GM18505 (cell line): ENCODE measurements at regions not wholly inside any gene's neighbourhood (a gene's known extent, or its start where the extent isn't known, plus 50 kb on each side); places are given as distances from the start of the nearest gene placed in this dataset.

ENCODE experiments used
- ATAC-seq: cut with Tn5 transposase; IDR thresholded peaks from one replicate; pipeline ENCODE4 v1.9.1; 2021; ENCODE audit not compliant: unreplicated experiment
- POLR2A ChIP-seq: IDR thresholded peaks from 4 replicates; pipeline ENCODE4 v1.6.1; 2011; ENCODE audit warnings: borderline replicate concordance; ENCODE audit not compliant: insufficient read depth, insufficient read length; ENCODE audit errors: extremely low read depth

DNA sequence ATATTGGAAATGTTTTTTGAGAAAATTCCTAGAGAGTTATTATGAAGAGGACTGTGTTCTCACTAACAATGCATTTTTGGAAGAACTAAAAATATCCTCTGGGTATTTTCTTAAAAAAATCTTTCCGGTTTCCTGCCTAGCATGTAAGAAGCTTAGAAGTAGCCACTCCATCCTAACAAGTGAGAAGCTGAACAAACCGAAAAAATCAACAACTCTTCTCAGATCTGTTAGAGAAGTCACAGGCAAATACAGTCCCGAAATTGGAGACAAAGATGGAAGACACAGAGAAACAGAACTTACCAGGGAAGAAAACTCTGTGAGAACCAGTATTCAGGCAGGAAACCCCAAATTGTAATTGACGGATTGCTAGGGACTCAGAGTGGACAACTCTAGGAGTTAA, 173.0 kb downstream of the KLF12 start:
- no peak for ATAC-seq
- TF ChIP-seq POLR2A: no peak

DNA sequence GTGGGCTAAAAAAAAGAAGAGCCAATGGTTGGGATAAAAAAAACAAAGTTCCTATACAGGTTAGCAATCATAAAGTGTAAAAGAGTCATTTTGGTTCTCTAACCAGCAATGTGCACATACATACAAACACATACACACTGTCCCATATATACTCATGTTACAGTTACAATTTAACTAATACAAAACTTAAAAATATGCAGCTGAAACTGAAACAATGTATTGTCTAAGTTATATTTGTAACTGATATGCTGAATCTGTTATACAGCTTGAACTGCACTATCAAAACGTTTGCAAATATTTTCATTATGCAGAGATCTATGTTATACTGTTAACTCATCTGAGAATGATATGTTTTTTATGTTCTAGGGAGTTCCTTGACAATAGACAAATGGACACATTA, 173.7 kb downstream of the KLF12 start:
- ATAC-seq: no peak
- no peak for TF ChIP-seq POLR2A

DNA sequence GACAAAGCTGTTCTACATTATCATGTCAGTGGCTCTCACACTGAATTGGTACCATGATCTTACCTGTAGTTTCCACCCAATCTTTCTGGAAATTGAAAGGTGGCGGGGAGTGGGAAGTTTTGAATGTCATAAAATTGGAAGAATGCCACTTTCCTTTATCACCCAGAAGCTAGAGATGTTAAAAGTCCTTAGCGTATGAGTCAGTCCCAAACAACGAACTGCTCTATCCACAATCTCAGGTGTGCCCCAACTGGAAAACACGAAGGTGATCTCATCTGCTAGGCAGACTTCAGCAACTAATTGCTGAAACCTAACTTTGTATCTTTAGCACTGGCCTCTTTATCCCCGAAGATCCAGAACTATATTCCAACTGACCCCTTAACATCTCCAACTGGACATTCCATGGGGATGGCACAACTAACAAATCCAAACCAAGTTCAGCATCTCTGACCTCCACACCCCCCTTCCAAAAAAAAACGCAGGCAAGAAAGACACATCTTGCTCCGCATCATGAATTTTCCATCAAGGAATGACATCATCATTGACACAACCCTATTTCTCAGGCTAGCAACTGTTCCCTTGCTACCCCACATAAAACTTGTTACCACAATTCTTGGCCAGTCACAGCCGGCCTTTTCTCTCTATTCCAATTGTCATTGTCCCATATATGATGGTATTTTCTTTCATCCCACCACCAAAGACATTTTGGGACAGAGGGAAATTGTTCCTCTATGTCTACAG, 175.4 kb downstream of the KLF12 start:
- ATAC-seq: no peak
- TF ChIP-seq POLR2A: no peak

DNA sequence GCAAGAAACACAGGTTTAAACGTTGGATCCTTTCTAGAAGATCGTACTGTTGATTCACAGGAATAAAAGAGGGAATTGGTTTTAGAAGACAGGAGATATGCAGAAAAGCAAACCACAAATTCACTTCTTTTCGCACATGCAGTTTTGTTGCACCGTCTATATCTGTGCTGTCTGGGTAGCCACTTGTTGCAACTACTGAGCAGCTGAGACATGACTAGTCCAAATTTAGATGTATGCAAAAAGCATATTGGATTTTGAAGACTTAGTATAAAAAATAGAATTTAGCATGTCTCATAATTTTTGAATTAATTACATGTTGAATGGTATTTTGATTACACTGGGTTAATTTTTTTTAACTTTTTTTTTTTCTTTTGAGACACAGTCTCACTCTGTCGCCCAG, 176.3 kb downstream of the KLF12 start:
- TF ChIP-seq POLR2A: no peak

GRCh38 chr13:73956795-73957408, 177.3 kb downstream of the KLF12 start:
- no peak for ATAC-seq
- TF ChIP-seq POLR2A: no peak

More for the DNA sequence above, 176.3 kb downstream of the KLF12 start:
- no peak for ATAC-seq

DNA sequence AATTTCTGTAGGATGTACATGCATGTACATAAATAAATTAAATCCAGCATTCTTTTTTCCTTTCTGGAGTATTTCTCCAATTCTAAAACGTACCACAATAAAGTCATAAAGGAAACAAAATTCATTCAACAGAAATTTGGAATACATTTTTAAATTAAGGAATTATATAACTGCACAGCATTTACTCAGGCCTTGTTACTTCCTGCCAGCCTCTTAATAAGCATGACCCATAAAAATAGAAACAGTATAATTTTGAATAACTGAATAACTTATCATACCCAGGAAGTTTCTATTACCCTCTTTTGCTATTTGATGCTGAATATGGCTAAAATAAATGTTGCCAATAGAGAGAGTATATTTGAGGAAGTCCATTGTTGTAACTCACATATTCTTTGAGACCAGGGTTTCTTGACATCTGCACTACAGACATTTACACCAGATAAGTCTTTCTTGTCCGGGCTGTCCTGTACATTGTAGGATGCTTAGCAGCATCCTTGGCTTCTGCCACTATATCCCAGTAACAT, 178.2 kb downstream of the KLF12 start:
- ATAC-seq: no peak
- TF ChIP-seq POLR2A: no peak

DNA sequence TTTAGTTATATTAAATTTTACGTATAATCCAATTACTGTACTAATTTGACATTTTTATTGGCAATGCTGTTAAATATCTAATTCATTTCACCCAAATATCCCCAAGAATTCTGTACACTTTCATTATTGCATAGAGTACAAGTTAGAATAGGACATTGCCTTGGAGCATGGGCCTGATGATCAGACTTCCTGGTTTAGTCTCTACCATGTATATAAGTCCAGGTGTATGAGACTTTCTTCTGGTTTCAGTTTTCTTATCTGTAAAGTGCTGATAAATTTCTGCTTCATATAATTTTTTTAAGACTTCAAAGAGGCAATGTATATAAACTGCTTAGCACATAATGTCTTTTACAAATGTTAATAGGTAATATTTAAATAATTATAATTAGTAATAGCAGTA, 179.4 kb downstream of the KLF12 start:
- no peak for TF ChIP-seq POLR2A
- no peak for ATAC-seq

DNA sequence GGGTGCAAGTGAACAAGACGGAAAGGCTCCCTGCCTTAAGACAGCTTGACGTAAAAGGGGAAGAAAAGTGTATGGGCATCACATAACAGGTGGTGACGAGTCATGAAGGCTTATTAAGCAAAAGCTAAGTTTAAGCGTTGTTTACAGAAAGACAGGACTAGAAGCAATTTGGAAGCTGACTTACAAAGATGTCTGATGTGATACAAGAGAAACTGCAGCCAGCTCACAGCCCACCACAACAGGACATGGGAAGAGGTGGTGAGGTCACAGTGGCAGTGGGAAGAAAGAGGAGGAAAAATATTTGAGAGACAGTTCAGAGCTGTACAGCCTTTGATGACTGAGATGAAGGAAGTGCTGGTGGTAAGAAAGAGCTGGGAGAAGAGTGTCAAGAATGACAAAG, 181.6 kb downstream of the KLF12 start:
- no peak for TF ChIP-seq POLR2A
- no peak for ATAC-seq

DNA sequence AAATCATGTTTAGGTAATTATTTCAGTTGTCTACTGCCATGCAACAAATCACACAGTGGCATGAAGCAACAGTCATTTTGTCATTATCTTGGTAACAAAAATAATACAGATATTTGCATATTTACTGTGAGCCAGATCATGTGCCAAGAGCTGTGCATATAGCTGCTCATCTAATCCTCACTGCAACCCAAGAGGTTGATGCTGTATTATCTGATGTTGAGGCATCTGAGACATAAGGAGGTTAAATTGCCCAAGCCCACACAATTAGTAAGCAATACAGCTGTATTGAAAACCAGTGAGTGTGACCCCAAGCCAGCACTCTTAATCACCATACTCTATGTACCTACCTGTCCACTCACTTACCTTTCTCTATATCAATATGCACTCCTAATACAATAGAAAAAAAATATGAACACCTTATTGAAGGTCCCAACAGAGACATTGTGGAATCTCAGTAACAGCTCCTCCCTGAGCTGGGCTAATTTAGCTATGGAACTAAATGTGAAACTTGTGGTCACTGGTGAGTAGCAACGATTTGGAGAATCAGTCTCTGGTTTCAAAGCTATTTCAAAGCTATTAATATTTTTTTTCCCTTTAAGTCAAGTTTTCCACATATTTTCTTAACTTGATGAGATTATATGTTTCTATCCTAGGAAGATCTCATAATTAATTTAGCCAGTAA, 185.2 kb downstream of the KLF12 start:
- no peak for TF ChIP-seq POLR2A
- peak; percentile 41 for ATAC-seq

- no peak for ATAC-seq
- no peak for TF ChIP-seq POLR2A
Observed at GRCh38 chr13:73945871-73946270, 188.3 kb downstream of the KLF12 start.

DNA sequence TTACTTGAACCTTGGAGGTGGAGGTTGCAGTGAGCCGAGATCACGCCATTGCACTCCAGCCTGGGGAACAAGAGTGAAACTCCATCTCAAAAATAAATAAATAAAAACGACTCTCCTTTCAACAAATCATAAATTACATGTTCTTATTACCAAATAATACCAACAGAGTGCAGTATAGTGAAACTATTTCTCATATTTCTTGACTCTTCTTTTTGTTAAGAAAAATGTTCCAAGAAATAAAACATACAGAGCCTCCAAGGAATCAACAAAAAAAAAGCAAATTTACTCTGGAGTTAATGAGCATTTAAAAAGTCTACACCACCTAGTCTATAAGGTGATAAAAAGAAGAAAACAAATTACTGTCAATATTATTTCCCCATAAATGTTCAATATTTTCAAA, 188.8 kb downstream of the KLF12 start:
- TF ChIP-seq POLR2A: no peak
- no peak for ATAC-seq

- TF ChIP-seq POLR2A: no peak
- ATAC-seq: no peak
Observed at GRCh38 chr13:73943965-73944233, 190.3 kb downstream of the KLF12 start.

DNA sequence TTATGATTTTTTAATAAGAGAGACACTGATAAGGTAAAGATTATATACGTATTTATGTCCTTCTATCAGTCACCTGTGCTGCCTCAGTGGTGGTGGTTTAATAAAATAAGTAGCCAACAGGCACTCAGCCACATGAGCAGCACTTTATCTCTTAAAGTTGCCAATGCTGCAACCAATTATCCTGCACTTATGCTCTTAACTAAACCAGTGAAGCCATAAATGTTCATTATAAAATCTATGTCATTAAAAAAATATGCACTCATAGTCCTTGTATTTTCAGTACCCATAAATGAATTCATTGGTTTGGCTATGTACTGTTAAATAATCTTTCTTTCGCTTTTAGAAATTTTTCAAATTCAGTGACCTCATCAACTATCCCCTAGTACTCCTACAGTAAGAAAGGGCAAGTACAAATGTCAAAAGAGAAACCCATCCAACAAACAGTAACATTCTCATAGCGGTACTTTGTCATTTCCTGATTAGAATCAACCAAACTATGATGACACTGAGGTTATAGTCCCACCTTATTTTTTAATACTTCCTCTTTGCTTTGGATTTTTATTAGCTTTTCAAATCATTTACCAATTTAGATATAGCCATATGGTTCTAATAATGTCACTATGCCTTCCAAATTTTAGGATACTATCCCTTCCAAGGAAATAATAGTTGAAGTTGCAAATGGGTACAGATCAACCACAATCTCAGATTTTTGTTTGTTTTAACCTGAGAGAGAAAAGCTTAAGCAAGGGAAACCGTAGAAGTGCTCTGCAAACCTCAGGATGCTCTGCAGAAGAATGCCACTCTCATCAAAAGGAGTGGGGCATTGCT, 190.9 kb downstream of the KLF12 start:
- no peak for ATAC-seq
- no peak for TF ChIP-seq POLR2A
